ENCODE measurements at regions not wholly inside any gene's neighbourhood (a gene's known extent, or its start where the extent isn't known, plus 50 kb on each side); places are given as distances from the start of the nearest gene placed in this dataset.
A peak's percentile ranks its signal among the peaks of the same experiment; 100 is the strongest.
"Not testable (repeated sequence)": the region's sequence is repeated elsewhere in the genome, so short reads cannot be mapped to it uniquely, and the experiment has no call there.

DNA sequence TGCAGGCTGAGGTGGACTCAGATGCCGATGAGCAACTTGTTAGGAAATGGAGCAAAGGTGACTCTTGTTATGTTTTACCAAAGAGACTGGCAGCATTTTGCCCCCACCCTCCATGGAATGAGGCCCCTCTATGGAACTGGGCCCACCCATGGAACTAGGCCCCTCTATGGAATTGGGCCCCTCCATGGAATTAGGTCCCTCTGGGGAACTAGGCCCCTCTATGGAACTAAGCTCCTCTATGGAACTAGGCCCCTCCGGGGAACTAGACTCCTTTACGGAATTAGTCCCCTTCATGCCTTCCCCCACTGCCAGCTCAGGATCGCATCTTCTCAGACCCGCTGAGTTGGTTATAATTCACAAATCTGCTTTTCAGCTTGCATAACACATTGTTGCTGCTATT lies 144.9 kb downstream of the THBS2 start:
- Mint-ChIP-seq H3K27me3 (peaks cover 14% of the 10 kb centered on the region), H3K4me1 (no peaks in the 10 kb centered on the region), H3K36me3 (ENCODE audit: low read depth) (no peaks in the 10 kb centered on the region), H3K4me3 (no peak overlapping the region), H3K27ac (no peak overlapping the region)
- no peaks in the 10 kb centered on the region for H3K9me3 ChIP-seq (ENCODE audit: control insufficient read depth, low read length, poor library complexity, severe bottlenecking)
- DNase-seq (no peak), ATAC-seq (no peak)

DNA sequence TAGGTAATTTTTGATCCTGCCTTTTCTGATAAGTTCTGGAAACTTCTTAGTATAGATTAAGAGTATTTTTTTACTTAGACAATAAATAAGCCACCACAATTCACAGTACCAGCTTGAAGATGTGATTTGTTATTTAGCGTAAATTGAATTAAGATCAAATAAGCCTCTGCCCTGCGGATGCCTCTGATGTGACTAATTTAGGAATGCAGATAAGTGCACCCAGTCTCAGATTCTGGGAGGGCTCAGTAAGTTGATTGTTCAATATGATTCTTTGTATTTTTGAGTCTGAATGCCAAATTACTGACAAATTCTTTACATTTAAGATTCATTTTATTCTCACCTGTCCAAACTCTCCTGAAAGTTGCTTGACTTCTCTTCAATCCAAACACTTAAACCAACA lies 147.5 kb downstream of the THBS2 start:
- H3K4me3 Mint-ChIP-seq: no peak overlapping the region
- ATAC-seq: no peak
- H3K4me1 Mint-ChIP-seq: no peaks in the 10 kb centered on the region
- H3K9me3 ChIP-seq (ENCODE audit: control insufficient read depth, low read length, poor library complexity, severe bottlenecking): no peaks in the 10 kb centered on the region
- H3K27me3 Mint-ChIP-seq: peaks cover 4% of the 10 kb centered on the region
- no peak overlapping the region for H3K27ac Mint-ChIP-seq
- H3K36me3 Mint-ChIP-seq (ENCODE audit: low read depth): no peaks in the 10 kb centered on the region
- no peak for DNase-seq

- Mint-ChIP-seq H3K36me3 (ENCODE audit: low read depth) (no peaks in the 10 kb centered on the region), H3K4me1 (no peaks in the 10 kb centered on the region), H3K27ac (no peak overlapping the region), H3K4me3 (no peak overlapping the region), H3K27me3 (peaks cover 28% of the 10 kb centered on the region)
- no peak for ATAC-seq
- no peaks in the 10 kb centered on the region for H3K9me3 ChIP-seq (ENCODE audit: control insufficient read depth, low read length, poor library complexity, severe bottlenecking)
- no peak for DNase-seq
These were observed 151.7 kb downstream of the THBS2 start for GRCh38 chr6:169101981-169102380.

DNA sequence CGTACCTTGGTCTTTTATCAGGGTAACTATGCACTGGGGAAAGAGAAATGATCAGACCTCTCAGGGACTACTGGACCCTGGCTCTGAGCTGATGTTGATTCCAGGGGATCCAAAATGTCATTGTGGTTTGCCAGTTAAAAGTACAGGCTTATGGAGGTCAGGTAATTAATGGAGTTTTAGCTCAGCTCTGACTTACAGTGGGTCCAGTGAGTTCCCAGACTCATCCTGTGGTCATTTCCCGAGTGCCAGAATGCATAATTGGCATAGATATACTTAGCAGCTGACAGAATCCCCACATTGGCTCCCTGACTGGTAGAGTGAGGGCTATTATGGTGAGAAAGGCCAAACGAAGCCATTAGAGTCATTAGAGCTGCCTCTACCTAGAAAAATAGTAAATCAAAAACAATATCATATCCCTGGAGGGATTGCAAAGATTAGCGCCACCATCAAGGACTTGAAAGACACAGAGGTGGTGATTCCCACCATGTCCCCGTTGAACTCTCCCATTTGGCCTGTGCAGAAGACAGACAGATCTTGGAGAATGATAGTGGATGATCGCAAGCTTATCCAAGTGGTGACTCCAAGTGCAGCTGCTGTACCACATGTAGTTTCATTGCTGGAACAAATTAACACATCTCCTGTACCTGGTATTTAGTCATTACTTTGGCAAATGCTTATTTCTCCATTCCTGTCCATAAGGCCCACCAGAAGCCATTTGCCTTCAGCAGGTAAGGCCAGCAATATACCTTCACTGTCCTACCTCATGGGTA lies 152.4 kb downstream of the THBS2 start:
- ATAC-seq (no peak), DNase-seq (no peak)
- H3K9me3 ChIP-seq (ENCODE audit: control insufficient read depth, low read length, poor library complexity, severe bottlenecking): no peaks in the 10 kb centered on the region
- Mint-ChIP-seq H3K4me1 (no peaks in the 10 kb centered on the region), H3K36me3 (ENCODE audit: low read depth) (no peaks in the 10 kb centered on the region), H3K27ac (no peak overlapping the region), H3K27me3 (peaks cover 28% of the 10 kb centered on the region), H3K4me3 (no peak overlapping the region)

GRCh38 chr6:169099411-169100202 lies 154.0 kb downstream of the THBS2 start:
- no peaks in the 10 kb centered on the region for H3K36me3 Mint-ChIP-seq (ENCODE audit: low read depth)
- H3K9me3 ChIP-seq (ENCODE audit: control insufficient read depth, low read length, poor library complexity, severe bottlenecking): no peaks in the 10 kb centered on the region
- no peaks in the 10 kb centered on the region for H3K4me1 Mint-ChIP-seq
- ATAC-seq (no peak), DNase-seq (no peak)
- H3K27me3 Mint-ChIP-seq: peaks cover 28% of the 10 kb centered on the region
- H3K4me3 Mint-ChIP-seq: no peak overlapping the region
- H3K27ac Mint-ChIP-seq: no peak overlapping the region

DNA sequence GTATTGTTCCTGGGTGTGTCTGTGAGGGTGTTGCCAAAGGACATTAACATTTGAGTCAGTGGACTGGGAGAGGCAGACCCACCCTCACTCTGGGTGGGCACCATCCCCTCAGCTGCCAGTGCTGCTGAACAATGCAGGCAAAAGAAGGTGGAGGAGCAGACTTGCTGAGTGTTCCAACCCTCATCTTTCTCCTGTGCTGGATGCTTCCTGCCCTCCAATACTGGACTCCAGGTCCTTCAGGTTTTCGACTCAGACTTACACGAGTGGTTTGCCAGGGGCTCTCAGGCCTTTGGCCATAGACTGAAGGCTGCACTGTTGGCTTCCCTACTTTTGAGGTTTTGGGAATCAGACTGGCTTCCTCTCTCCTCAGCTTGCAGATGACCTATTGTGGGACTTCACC lies 155.0 kb downstream of the THBS2 start:
- not testable (repeated sequence) for DNase-seq; ATAC-seq; H3K4me1 Mint-ChIP-seq; H3K4me3 Mint-ChIP-seq; H3K36me3 Mint-ChIP-seq (ENCODE audit: low read depth); H3K27ac Mint-ChIP-seq; H3K9me3 ChIP-seq (ENCODE audit: control insufficient read depth, low read length, poor library complexity, severe bottlenecking)
- H3K27me3 Mint-ChIP-seq: peaks cover 28% of the 10 kb centered on the region

DNA sequence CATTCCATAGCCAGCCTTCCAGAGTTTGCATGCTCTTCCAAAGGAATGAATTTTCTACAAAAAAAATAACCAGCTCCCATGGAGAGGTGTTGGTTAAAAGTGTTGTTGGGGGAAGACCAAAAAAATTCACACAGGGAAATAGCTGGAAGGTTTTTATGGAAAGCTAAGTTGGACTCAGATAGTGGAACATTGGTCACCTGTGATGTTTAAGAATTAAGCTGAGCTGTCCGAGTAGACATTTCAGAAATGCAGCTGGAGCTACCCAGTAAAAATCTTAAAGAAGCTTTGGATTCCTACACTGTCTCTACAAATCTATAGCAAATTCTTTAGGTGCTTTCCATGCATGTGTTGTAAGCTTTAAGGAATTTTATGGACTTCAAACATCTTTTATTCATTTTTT lies 155.5 kb downstream of the THBS2 start:
- Mint-ChIP-seq H3K27me3 (peaks cover 28% of the 10 kb centered on the region), H3K27ac (no peak overlapping the region), H3K4me1 (no peaks in the 10 kb centered on the region), H3K36me3 (ENCODE audit: low read depth) (no peaks in the 10 kb centered on the region), H3K4me3 (no peak overlapping the region)
- DNase-seq (no peak), ATAC-seq (no peak)
- no peaks in the 10 kb centered on the region for H3K9me3 ChIP-seq (ENCODE audit: control insufficient read depth, low read length, poor library complexity, severe bottlenecking)

DNA sequence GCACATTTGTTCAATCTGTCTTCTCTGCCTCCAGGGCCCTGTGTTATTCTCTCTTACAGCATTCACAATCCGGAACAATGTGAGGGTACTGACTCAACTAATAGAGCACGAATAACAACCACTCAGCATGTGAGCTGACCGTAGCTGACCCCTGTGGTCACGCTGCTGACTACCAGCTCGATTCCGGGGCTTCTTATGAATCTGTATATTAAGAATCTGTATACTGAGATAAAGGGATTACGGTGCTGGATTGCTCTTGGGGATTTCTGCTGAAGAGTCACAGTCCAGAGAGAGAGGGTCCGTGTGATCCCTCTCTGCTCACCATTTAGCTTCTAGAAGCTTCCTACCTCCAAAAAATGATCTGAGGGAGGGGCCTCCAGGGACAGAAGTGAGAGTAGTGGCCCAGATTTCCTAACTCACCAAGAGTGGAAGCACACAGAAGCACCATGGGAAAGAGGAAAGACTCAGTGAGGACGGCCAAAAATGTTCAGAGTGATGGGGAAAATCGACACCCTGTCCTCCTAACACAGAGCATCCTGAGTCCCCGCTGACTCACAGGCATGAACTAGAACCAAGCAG lies 156.2 kb downstream of the THBS2 start:
- Mint-ChIP-seq H3K4me1 (no peaks in the 10 kb centered on the region), H3K27ac (no peak overlapping the region), H3K4me3 (no peak overlapping the region), H3K27me3 (peaks cover 28% of the 10 kb centered on the region), H3K36me3 (ENCODE audit: low read depth) (no peaks in the 10 kb centered on the region)
- H3K9me3 ChIP-seq (ENCODE audit: control insufficient read depth, low read length, poor library complexity, severe bottlenecking): no peaks in the 10 kb centered on the region
- DNase-seq (no peak), ATAC-seq (no peak)

GRCh38 chr6:169096388-169096787 lies 157.3 kb downstream of the THBS2 start:
- Mint-ChIP-seq H3K27me3 (peaks cover 28% of the 10 kb centered on the region), H3K27ac (no peak overlapping the region), H3K4me1 (no peaks in the 10 kb centered on the region), H3K4me3 (no peak overlapping the region), H3K36me3 (ENCODE audit: low read depth) (no peaks in the 10 kb centered on the region)
- peaks cover 2% of the 10 kb centered on the region for H3K9me3 ChIP-seq (ENCODE audit: control insufficient read depth, low read length, poor library complexity, severe bottlenecking)
- DNase-seq (no peak), ATAC-seq (no peak)

DNA sequence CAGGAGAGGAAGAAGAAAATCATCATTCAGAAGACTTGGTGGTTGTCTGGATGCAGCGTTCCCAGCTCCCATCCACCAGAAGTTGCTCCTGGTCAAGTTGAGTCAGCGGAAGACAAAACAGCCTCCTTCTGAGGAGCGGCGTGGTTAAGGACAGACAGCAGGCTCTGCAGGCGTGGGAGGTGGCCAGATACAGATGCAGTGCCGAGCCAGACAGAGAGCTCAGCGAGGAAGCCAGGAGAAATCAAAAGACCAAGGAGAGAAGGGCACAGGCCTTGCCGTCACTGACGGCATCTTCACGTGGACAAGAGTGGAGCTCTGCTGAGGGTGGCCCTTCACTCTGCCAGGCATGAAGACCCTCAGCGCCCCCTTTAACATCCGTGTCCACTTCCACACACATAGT lies 158.5 kb downstream of the THBS2 start:
- Mint-ChIP-seq H3K27me3 (peaks cover 25% of the 10 kb centered on the region), H3K4me3 (no peak overlapping the region), H3K36me3 (ENCODE audit: low read depth) (no peaks in the 10 kb centered on the region), H3K4me1 (no peaks in the 10 kb centered on the region), H3K27ac (peak overlapping the region; percentile 9)
- peaks cover 2% of the 10 kb centered on the region for H3K9me3 ChIP-seq (ENCODE audit: control insufficient read depth, low read length, poor library complexity, severe bottlenecking)
- ATAC-seq (no peak), DNase-seq (no peak)

DNA sequence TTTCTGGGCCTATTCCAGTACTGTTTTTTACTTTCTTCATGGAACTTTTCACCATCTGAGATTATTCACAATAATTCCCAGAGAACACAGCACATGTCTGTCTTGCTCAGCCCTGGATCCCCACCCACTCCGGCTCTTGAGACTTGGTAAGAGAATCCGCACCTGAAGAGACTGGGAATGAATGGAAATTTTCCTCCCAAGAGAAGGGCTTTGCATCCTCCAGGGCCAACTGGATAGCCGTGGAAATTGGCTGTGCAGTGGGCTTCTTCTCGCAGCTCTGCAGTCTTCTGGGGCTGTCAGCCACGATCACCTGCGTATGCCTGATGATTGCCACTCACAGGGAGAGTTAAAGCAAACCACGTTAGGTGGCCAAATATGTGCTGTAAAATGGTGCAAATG lies 159.1 kb downstream of the THBS2 start:
- ATAC-seq: no peak
- peaks cover 2% of the 10 kb centered on the region for H3K9me3 ChIP-seq (ENCODE audit: control insufficient read depth, low read length, poor library complexity, severe bottlenecking)
- H3K4me3 Mint-ChIP-seq: no peak overlapping the region
- H3K36me3 Mint-ChIP-seq (ENCODE audit: low read depth): no peaks in the 10 kb centered on the region
- H3K27me3 Mint-ChIP-seq: peaks cover 19% of the 10 kb centered on the region
- H3K4me1 Mint-ChIP-seq: no peaks in the 10 kb centered on the region
- peak overlapping the region; percentile 9 for H3K27ac Mint-ChIP-seq
- no peak for DNase-seq

DNA sequence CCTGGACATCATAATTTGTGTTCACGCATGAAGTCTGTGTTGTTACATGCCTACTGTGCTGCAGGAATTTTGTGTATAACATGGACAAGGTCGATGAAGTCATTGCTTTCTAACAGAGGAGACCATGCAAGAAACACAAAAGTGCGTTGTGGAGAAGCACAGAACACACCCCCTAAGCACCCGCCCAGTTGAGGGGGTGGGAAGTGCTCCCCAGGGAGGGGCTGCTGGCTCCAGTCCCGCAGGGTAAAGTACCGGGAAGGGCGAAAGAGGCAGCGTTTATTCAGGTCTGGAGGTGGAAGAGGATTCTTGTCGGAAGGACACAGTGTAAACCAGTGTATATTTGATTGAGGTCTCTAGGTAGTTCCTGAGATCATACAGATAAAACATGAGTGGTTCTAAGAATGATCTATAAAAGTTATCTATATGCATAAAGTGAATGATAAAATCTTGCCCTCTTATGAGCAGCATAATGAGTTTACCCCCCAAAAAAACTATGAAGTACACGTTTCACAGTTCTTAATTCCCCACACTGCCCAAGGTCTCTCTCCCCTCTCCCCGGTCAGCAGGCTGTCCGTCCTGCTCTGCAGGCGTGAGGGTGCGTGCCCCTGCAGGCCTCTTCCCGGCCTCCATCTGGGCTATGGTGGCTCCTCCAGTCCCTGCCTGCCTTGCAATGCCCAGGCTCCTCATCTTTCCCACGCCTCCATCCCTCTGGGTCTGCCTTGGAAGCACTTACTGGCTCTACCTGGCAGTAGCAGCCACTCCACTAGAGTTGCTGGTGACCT lies 159.7 kb downstream of the THBS2 start:
- ATAC-seq (no peak), DNase-seq (no peak)
- peaks cover 14% of the 10 kb centered on the region for H3K27me3 Mint-ChIP-seq
- no peak overlapping the region for H3K27ac Mint-ChIP-seq
- peaks cover 2% of the 10 kb centered on the region for H3K9me3 ChIP-seq (ENCODE audit: control insufficient read depth, low read length, poor library complexity, severe bottlenecking)
- no peaks in the 10 kb centered on the region for H3K4me1 Mint-ChIP-seq
- H3K36me3 Mint-ChIP-seq (ENCODE audit: low read depth): no peaks in the 10 kb centered on the region
- no peak overlapping the region for H3K4me3 Mint-ChIP-seq

- H3K9me3 ChIP-seq (ENCODE audit: control insufficient read depth, low read length, poor library complexity, severe bottlenecking): peaks cover 2% of the 10 kb centered on the region
- ATAC-seq (no peak), DNase-seq (no peak)
- Mint-ChIP-seq H3K27ac (no peak overlapping the region), H3K36me3 (ENCODE audit: low read depth) (no peaks in the 10 kb centered on the region), H3K4me1 (no peaks in the 10 kb centered on the region), H3K27me3 (peaks cover 10% of the 10 kb centered on the region), H3K4me3 (no peak overlapping the region)
These were observed 160.5 kb downstream of the THBS2 start for GRCh38 chr6:169093066-169093723.

Data from T-helper 17 cell (primary cell).